Tibial nerve (tissue), 3 donors: ENCODE measurements at regions not wholly inside any gene's neighbourhood (a gene's known extent, or its start where the extent isn't known, plus 50 kb on each side); places are given as distances from the start of the nearest gene placed in this dataset.

Experiments
- POLR2A ChIP-seq, 2 donors: fragments of 450-650 bp; IDR thresholded peaks; one replicate each; pipeline ENCODE4 v1.6.1; 2017; ENCODE audit warnings: antibody characterized with exemption in 2 of 2, mild to moderate bottlenecking in 2 of 2, moderate library complexity in 2 of 2
- TF ChIP-seq, protein P1 (sequence below), 5 experiments: fragments of 200-600 bp in 3 of 5; fragments of 450-650 bp in 2 of 5; sonication (generic) in 3 of 5; IDR thresholded peaks; one replicate each; pipeline ENCODE4 v1.5.1; 2016 to 2019; ENCODE audit warnings: antibody characterized with exemption in 5 of 5, mild to moderate bottlenecking in 3 of 5, moderate library complexity in 2 of 5

GRCh38 chr5:173744551-173744950 is 128.1 kb upstream of the BOD1 start:
- TF ChIP-seq POLR2A (IDR thresholded peaks at IDR 0.05): no peak
- TF ChIP-seq, protein P1, sequence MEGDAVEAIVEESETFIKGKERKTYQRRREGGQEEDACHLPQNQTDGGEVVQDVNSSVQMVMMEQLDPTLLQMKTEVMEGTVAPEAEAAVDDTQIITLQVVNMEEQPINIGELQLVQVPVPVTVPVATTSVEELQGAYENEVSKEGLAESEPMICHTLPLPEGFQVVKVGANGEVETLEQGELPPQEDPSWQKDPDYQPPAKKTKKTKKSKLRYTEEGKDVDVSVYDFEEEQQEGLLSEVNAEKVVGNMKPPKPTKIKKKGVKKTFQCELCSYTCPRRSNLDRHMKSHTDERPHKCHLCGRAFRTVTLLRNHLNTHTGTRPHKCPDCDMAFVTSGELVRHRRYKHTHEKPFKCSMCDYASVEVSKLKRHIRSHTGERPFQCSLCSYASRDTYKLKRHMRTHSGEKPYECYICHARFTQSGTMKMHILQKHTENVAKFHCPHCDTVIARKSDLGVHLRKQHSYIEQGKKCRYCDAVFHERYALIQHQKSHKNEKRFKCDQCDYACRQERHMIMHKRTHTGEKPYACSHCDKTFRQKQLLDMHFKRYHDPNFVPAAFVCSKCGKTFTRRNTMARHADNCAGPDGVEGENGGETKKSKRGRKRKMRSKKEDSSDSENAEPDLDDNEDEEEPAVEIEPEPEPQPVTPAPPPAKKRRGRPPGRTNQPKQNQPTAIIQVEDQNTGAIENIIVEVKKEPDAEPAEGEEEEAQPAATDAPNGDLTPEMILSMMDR (IDR thresholded peaks at IDR 0.05): no peak
